Endothelial cell of umbilical vein (primary cell): ENCODE measurements at regions not wholly inside any gene's neighbourhood (a gene's known extent, or its start where the extent isn't known, plus 50 kb on each side); places are given as distances from the start of the nearest gene placed in this dataset.

Experiments
- BruUV-seq: library from RNA; stranded (reverse); fragments of 400-500 nt; replicated peaks from 2 replicates; lab custom pipeline; 2021; lab: Mats Ljungman, UMichigan
- CTCF ChIA-PET: fragments of 300-600, 350-600 bp; sonication (Branson Sonifier 250); formaldehyde crosslinking; loops from one replicate; lab custom pipeline; 2021; ENCODE audit warnings: antibody characterized with exemption, inconsistent platforms; lab: Charles Lee
- POLR2A ChIA-PET: fragments of 300-600, 350-600 bp; sonication (Branson Sonifier 250); formaldehyde crosslinking; loops from one replicate; lab custom pipeline; 2021; ENCODE audit warnings: antibody characterized with exemption, inconsistent platforms; lab: Charles Lee
- DNase-seq: peaks from one replicate; pipeline ENCODE4 v3.0.0-alpha.2; 2011; ENCODE audit warnings: low read depth, low spot score
- FAIRE-seq: peaks from 2 replicates; lab custom pipeline; 2011; peaks lifted over from hg19 to GRCh38; lab: Jason Lieb, UNC
- H2AFZ ChIP-seq: 2 replicates; pipeline ENCODE4 v1.6.0; 2012; ENCODE audit warnings: low read depth, low read length, control low read depth, inconsistent platforms
- H3K27ac ChIP-seq: 2 replicates; pipeline ENCODE4 v1.5.1; 2011; ENCODE audit warnings: low read depth, mild to moderate bottlenecking, control low read depth, low read length, moderate library complexity; ENCODE audit not compliant: insufficient read depth
- H3K27me3 ChIP-seq, 2 experiments: 2 replicates each; pipeline versions ENCODE4 v1.6.0 to v1.6.1; 2011; ENCODE audit warnings: low read length in 2 of 2, mixed read lengths in 1 of 2; ENCODE audit not compliant: control insufficient read depth in 2 of 2, insufficient read depth in 2 of 2
- H3K36me3 ChIP-seq, 2 experiments: 2 replicates in 1 of 2; 3 replicates in 1 of 2; pipeline ENCODE4 v1.5.1; 2011; ENCODE audit warnings: low read length in 2 of 2, mild to moderate bottlenecking in 1 of 2, moderate library complexity in 1 of 2; ENCODE audit not compliant: control insufficient read depth in 2 of 2, insufficient read depth in 2 of 2; ENCODE audit errors: extremely low read depth in 1 of 2
- H3K4me1 ChIP-seq: 3 replicates; pipeline ENCODE4 v1.5.1; 2011; ENCODE audit warnings: mild to moderate bottlenecking, low read length; ENCODE audit not compliant: control insufficient read depth, insufficient read depth; ENCODE audit errors: extremely low read depth
- H3K4me2 ChIP-seq: 2 replicates; pipeline ENCODE4 v1.6.1; 2011; ENCODE audit warnings: low read length, control low read depth, mixed read lengths; ENCODE audit not compliant: insufficient read depth
- H3K4me3 ChIP-seq, 3 experiments: fragments of 200-600 bp in 1 of 3; sonication (generic), shearing (Covaris generic) in 1 of 3; replicated peaks in 1 of 3; 2 replicates each; pipeline ENCODE4 v1.5.1; 2011 to 2016; ENCODE audit warnings: control low read depth in 3 of 3, low read length in 3 of 3, mild to moderate bottlenecking in 2 of 3, inconsistent platforms in 1 of 3, low read depth in 1 of 3, moderate library complexity in 1 of 3; ENCODE audit not compliant: insufficient read depth in 1 of 3
- H3K79me2 ChIP-seq: 2 replicates; pipeline ENCODE4 v1.6.0; 2012; ENCODE audit warnings: low read length, inconsistent platforms; ENCODE audit not compliant: control insufficient read depth, insufficient read depth
- H3K9ac ChIP-seq: replicated peaks from 2 replicates; pipeline ENCODE3; 2011; ENCODE audit warnings: low read length, control low read depth; ENCODE audit not compliant: insufficient read depth; ENCODE audit errors: extremely low read depth
- H3K9me1 ChIP-seq: replicated peaks from 3 replicates; pipeline ENCODE4 v1.6.0; 2011; ENCODE audit warnings: mild to moderate bottlenecking, low read length; ENCODE audit not compliant: control insufficient read depth, insufficient read depth; ENCODE audit errors: extremely low read depth
- H3K9me3 ChIP-seq: replicated peaks from 2 replicates; pipeline ENCODE4 v1.5.1; 2012; ENCODE audit warnings: low read length, inconsistent platforms; ENCODE audit not compliant: control insufficient read depth, insufficient read depth
- H4K20me1 ChIP-seq: replicated peaks from 2 replicates; pipeline ENCODE3; 2011; ENCODE audit warnings: mild to moderate bottlenecking, low read length; ENCODE audit not compliant: control insufficient read depth, insufficient read depth; ENCODE audit errors: extremely low read depth
- EZH2 ChIP-seq: IDR thresholded peaks from 2 replicates; pipeline ENCODE4 v1.6.1; 2012; ENCODE audit warnings: borderline replicate concordance, low read depth, mild to moderate bottlenecking, moderate library complexity, low read length, inconsistent platforms; ENCODE audit not compliant: severe bottlenecking
- FOS ChIP-seq: IDR thresholded peaks from 2 replicates; pipeline ENCODE4 v1.6.1; 2011; ENCODE audit warnings: mild to moderate bottlenecking, low read length, moderate library complexity, borderline replicate concordance; ENCODE audit not compliant: insufficient read depth
- GATA2 ChIP-seq: IDR thresholded peaks from 2 replicates; pipeline ENCODE4 v1.7.0; 2011; ENCODE audit warnings: low read depth, mild to moderate bottlenecking, moderate library complexity, mixed read lengths, low read length; ENCODE audit not compliant: insufficient read length, insufficient read depth
- JUN ChIP-seq: IDR thresholded peaks from 2 replicates; pipeline ENCODE4 v1.6.1; 2011; ENCODE audit warnings: borderline replicate concordance, low read depth; ENCODE audit not compliant: insufficient read length, insufficient read depth
- MAX ChIP-seq: IDR thresholded peaks from 2 replicates; pipeline ENCODE4 v1.6.1; 2011; ENCODE audit not compliant: insufficient read depth, insufficient read length
- MYC ChIP-seq: IDR thresholded peaks from one replicate; pipeline ENCODE4 v1.6.1; 2011; ENCODE audit warnings: mild to moderate bottlenecking, low read depth, low read length
- POLR2A ChIP-seq: IDR thresholded peaks from 2 replicates; pipeline ENCODE4 v1.6.1; 2012; ENCODE audit warnings: low read depth, mild to moderate bottlenecking, control low read depth, low read length
- POLR2AphosphoS5 ChIP-seq: IDR thresholded peaks from 2 replicates; pipeline ENCODE4 v1.6.1; 2012; ENCODE audit warnings: low read depth, mild to moderate bottlenecking, control low read depth, low read length, moderate library complexity; ENCODE audit not compliant: insufficient read depth
- dilution Hi-C: fragments of 300-500 bp; cut with MboI; formaldehyde crosslinking; loops from one replicate; pipeline ENCODE4 v1.15.0; 2019; ENCODE audit warnings: low sequenced_read_pairs; ENCODE audit not compliant: extremely low pct_ligation_motif_present
- intact Hi-C: fragments of 100-400 bp; cut with micrococcal nuclease; formaldehyde crosslinking; loops from one replicate; pipeline ENCODE4 v1.10.0; 2022
- TF ChIP-seq, protein P1 (sequence below), 2 donors: IDR thresholded peaks; 1 replicate in 1 of 2; 2 replicates in 1 of 2; pipeline ENCODE4 v1.5.1; 2011; ENCODE audit warnings: low read length in 2 of 2, mild to moderate bottlenecking in 2 of 2, moderate library complexity in 2 of 2, control low read depth in 1 of 2, inconsistent platforms in 1 of 2, low read depth in 1 of 2; ENCODE audit not compliant: insufficient read depth in 1 of 2; ENCODE audit errors: extremely low read depth in 1 of 2

GRCh38 chr3:196135693-196136639 lies 54.1 kb upstream of the TFRC start:
- DNase-seq (peak; percentile 48), FAIRE-seq (no peak)
- Histone ChIP-seq H3K4me3 (no peak overlapping the region), H3K4me2 (no peak overlapping the region), H3K36me3 (no peaks in the 10 kb centered on the region), H3K4me1 (peaks cover 4% of the 10 kb centered on the region), H3K79me2 (no peaks in the 10 kb centered on the region), H2AFZ (no peak overlapping the region), H3K9me1 (no peaks in the 10 kb centered on the region), H3K27ac (no peak overlapping the region), H4K20me1 (no peaks in the 10 kb centered on the region), H3K27me3 (peaks cover 1 to 9% of the 10 kb centered on the region in 2 experiments), H3K9me3 (no peaks in the 10 kb centered on the region), H3K9ac (no peak overlapping the region)
- TF ChIP-seq MAX = no peak
- TF ChIP-seq, protein P1, sequence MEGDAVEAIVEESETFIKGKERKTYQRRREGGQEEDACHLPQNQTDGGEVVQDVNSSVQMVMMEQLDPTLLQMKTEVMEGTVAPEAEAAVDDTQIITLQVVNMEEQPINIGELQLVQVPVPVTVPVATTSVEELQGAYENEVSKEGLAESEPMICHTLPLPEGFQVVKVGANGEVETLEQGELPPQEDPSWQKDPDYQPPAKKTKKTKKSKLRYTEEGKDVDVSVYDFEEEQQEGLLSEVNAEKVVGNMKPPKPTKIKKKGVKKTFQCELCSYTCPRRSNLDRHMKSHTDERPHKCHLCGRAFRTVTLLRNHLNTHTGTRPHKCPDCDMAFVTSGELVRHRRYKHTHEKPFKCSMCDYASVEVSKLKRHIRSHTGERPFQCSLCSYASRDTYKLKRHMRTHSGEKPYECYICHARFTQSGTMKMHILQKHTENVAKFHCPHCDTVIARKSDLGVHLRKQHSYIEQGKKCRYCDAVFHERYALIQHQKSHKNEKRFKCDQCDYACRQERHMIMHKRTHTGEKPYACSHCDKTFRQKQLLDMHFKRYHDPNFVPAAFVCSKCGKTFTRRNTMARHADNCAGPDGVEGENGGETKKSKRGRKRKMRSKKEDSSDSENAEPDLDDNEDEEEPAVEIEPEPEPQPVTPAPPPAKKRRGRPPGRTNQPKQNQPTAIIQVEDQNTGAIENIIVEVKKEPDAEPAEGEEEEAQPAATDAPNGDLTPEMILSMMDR (IDR thresholded peaks at IDR 0.05; ENCODE audit: extremely low read depth in 1 of 2, insufficient read depth in 1 of 2, low read depth in 1 of 2, low read length in 2 of 2) = no peak
- TF ChIP-seq EZH2 = no peak
- no peak for TF ChIP-seq FOS
- TF ChIP-seq JUN = no peak
- TF ChIP-seq POLR2AphosphoS5 = no peak
- no peak for TF ChIP-seq POLR2A
- TF ChIP-seq MYC = no peak
- TF ChIP-seq GATA2 = no peak
- CTCF ChIA-PET = interaction anchor here (1.0 kb wide), 1 partner anchor 11 kb away, joined by 3 read pairs; no protein-coding TSS in a partner anchor
- intact Hi-C loops = no loop called here
- dilution Hi-C loops = no loop called here
- POLR2A ChIA-PET = no interaction called here
- no TSS peak for BruUV-seq
